Neural progenitor cell (in vitro differentiated cells): ENCODE measurements at regions not wholly inside any gene's neighbourhood (a gene's known extent, or its start where the extent isn't known, plus 50 kb on each side); places are given as distances from the start of the nearest gene placed in this dataset.

Experiments used
- DNase-seq: peaks from one replicate; pipeline ENCODE4 v3.0.0-alpha.2; 2016; ENCODE audit warnings: low spot score
- H2AFZ ChIP-seq: fragments of 200-600 bp; sonication (generic); replicated peaks from 2 replicates; pipeline ENCODE4 v1.6.1; 2016; ENCODE audit warnings: antibody characterized with exemption
- H3F3A ChIP-seq: fragments of 200-600 bp; sonication (generic); 2 replicates; pipeline ENCODE4 v1.6.1; 2016; ENCODE audit warnings: antibody characterized with exemption, low read depth
- H3K27ac ChIP-seq: fragments of 200-600 bp; sonication (generic); 2 replicates; pipeline ENCODE4 v1.5.1; 2016; ENCODE audit warnings: mild to moderate bottlenecking
- H3K27me3 ChIP-seq: fragments of 200-600 bp; sonication (generic); 2 replicates; pipeline ENCODE4 v1.6.1; 2016; ENCODE audit warnings: mild to moderate bottlenecking, moderate library complexity
- H3K36me3 ChIP-seq: fragments of 200-600 bp; sonication (generic); 2 replicates; pipeline ENCODE4 v1.5.1; 2016
- H3K4me1 ChIP-seq: fragments of 200-600 bp; sonication (generic); 2 replicates; pipeline ENCODE4 v1.6.1; 2016; ENCODE audit warnings: mixed run types
- H3K4me2 ChIP-seq: fragments of 200-600 bp; sonication (generic); 2 replicates; pipeline ENCODE4 v1.6.1; 2016
- H3K4me3 ChIP-seq: fragments of 200-600 bp; sonication (generic); 2 replicates; pipeline ENCODE4 v1.5.1; 2016
- H3K79me2 ChIP-seq: fragments of 200-600 bp; sonication (generic); 2 replicates; pipeline ENCODE4 v1.6.1; 2016; ENCODE audit warnings: low read depth
- H3K9ac ChIP-seq: fragments of 200-600 bp; sonication (generic); 2 replicates; pipeline ENCODE4 v1.6.1; 2016
- H3K9me3 ChIP-seq: fragments of 200-600 bp; sonication (generic); 2 replicates; pipeline ENCODE4 v1.5.1; 2016; ENCODE audit warnings: low read depth
- H4K20me1 ChIP-seq: fragments of 200-600 bp; sonication (generic); 2 replicates; pipeline ENCODE4 v1.6.1; 2016; ENCODE audit warnings: low read depth
- H3K27ac Mint-ChIP-seq: 3 replicates; pipeline ENCODE4 v1.8.0; 2021; ENCODE audit warnings: mixed read lengths
- H3K27me3 Mint-ChIP-seq: 2 replicates; pipeline ENCODE4 v1.8.0; 2022; ENCODE audit warnings: low read depth, mild to moderate bottlenecking, inconsistent platforms, moderate library complexity, mixed read lengths; ENCODE audit not compliant: insufficient read depth
- H3K36me3 Mint-ChIP-seq: 3 replicates; pipeline ENCODE4 v1.8.0; 2021; ENCODE audit warnings: mixed read lengths
- H3K4me1 Mint-ChIP-seq: 3 replicates; pipeline ENCODE4 v1.8.0; 2021; ENCODE audit warnings: mixed read lengths
- H3K4me3 Mint-ChIP-seq: 3 replicates; pipeline ENCODE4 v1.8.0; 2021; ENCODE audit warnings: mild to moderate bottlenecking, moderate library complexity, mixed read lengths
- H3K9me3 Mint-ChIP-seq: 3 replicates; pipeline ENCODE4 v1.8.0; 2020; ENCODE audit warnings: mixed read lengths
- EZH2 ChIP-seq: fragments of 200-600 bp; sonication (generic); IDR thresholded peaks from 2 replicates; pipeline ENCODE4 v1.6.1; 2017; ENCODE audit warnings: antibody characterized with exemption, mild to moderate bottlenecking, moderate library complexity
- EZH2phosphoT487 ChIP-seq: fragments of 200-600 bp; sonication (generic); IDR thresholded peaks from 2 replicates; pipeline ENCODE4 v1.6.1; 2017; ENCODE audit warnings: antibody characterized with exemption
- TF ChIP-seq, protein P1 (sequence below): fragments of 200-600 bp; sonication (generic); IDR thresholded peaks from 2 replicates; pipeline ENCODE4 v1.5.1; 2017; ENCODE audit warnings: antibody characterized with exemption, mild to moderate bottlenecking

GRCh38 chr2:149657401-149658040 is 69.9 kb upstream of the MMADHC start:
- H2AFZ ChIP-seq = no peak overlapping the region
- DNase-seq = no peak
- TF ChIP-seq EZH2phosphoT487 = no peak
- TF ChIP-seq, protein P1, sequence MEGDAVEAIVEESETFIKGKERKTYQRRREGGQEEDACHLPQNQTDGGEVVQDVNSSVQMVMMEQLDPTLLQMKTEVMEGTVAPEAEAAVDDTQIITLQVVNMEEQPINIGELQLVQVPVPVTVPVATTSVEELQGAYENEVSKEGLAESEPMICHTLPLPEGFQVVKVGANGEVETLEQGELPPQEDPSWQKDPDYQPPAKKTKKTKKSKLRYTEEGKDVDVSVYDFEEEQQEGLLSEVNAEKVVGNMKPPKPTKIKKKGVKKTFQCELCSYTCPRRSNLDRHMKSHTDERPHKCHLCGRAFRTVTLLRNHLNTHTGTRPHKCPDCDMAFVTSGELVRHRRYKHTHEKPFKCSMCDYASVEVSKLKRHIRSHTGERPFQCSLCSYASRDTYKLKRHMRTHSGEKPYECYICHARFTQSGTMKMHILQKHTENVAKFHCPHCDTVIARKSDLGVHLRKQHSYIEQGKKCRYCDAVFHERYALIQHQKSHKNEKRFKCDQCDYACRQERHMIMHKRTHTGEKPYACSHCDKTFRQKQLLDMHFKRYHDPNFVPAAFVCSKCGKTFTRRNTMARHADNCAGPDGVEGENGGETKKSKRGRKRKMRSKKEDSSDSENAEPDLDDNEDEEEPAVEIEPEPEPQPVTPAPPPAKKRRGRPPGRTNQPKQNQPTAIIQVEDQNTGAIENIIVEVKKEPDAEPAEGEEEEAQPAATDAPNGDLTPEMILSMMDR = no peak
- no peak for TF ChIP-seq EZH2
- H3K79me2 ChIP-seq = no peaks in the 10 kb centered on the region
- Mint-ChIP-seq H3K4me1 (no peaks in the 10 kb centered on the region), H3K4me3 (no peak overlapping the region), H3K9me3 (no peaks in the 10 kb centered on the region), H3K36me3 (no peaks in the 10 kb centered on the region), H3K27me3 (no peaks in the 10 kb centered on the region), H3K27ac (no peak overlapping the region)
- no peaks in the 10 kb centered on the region for H3F3A ChIP-seq
- no peaks in the 10 kb centered on the region for H3K36me3 ChIP-seq
- no peak overlapping the region for H3K4me2 ChIP-seq
- H3K4me3 ChIP-seq = no peak overlapping the region
- no peaks in the 10 kb centered on the region for H3K9me3 ChIP-seq
- H3K27ac ChIP-seq = no peak overlapping the region
- no peaks in the 10 kb centered on the region for H3K4me1 ChIP-seq
- H3K9ac ChIP-seq = no peak overlapping the region
- no peaks in the 10 kb centered on the region for H3K27me3 ChIP-seq
- no peaks in the 10 kb centered on the region for H4K20me1 ChIP-seq

- Histone ChIP-seq H3K27ac (no peak overlapping the region), H3K79me2 (no peaks in the 10 kb centered on the region), H3K4me3 (no peak overlapping the region), H3K4me2 (no peak overlapping the region), H3F3A (no peaks in the 10 kb centered on the region), H4K20me1 (no peaks in the 10 kb centered on the region), H3K27me3 (no peaks in the 10 kb centered on the region), H2AFZ (no peak overlapping the region), H3K4me1 (no peaks in the 10 kb centered on the region), H3K36me3 (no peaks in the 10 kb centered on the region), H3K9ac (no peak overlapping the region), H3K9me3 (no peaks in the 10 kb centered on the region)
- Mint-ChIP-seq H3K27me3 (no peaks in the 10 kb centered on the region), H3K9me3 (no peaks in the 10 kb centered on the region), H3K4me3 (no peak overlapping the region), H3K4me1 (no peaks in the 10 kb centered on the region), H3K36me3 (no peaks in the 10 kb centered on the region), H3K27ac (no peak overlapping the region)
- TF ChIP-seq EZH2phosphoT487 (no peak), EZH2 (no peak)
- TF ChIP-seq, protein P1 = no peak
- no peak for DNase-seq
Measured at GRCh38 chr2:149656996-149657395, 69.4 kb upstream of the MMADHC start.

DNA sequence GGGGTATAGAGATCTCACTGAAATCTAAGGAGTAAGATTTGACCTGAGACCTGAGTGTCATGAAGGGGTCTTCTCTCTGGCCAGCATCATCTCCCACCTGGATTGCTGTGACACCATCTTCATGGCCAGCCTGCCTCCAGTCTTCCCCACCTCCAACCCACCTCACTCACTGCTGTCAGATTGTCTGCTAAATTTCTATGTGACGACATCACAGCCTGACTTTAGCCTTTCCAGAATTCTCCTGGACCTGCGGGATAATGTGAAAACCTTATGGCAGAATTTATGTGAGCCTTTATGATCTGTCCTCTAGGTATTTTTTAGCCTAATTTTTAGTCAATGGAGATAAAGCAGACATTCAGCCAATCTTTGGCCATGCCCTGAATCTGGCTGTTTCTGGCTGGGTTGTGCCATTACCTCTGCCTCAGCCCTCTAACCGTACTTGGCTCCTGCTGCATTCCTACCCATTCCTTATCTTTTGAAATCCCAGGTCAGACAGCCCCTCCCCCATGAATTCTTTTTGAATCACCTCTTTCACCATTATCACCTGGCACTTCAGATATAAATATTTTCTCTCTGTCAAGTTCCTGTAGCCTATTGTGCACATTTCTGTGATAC is 66.4 kb upstream of the MMADHC start:
- Mint-ChIP-seq H3K4me3 (no peak overlapping the region), H3K36me3 (no peaks in the 10 kb centered on the region), H3K27me3 (no peaks in the 10 kb centered on the region), H3K4me1 (no peaks in the 10 kb centered on the region), H3K27ac (no peak overlapping the region), H3K9me3 (no peaks in the 10 kb centered on the region)
- Histone ChIP-seq H3K9me3 (no peaks in the 10 kb centered on the region), H3K4me2 (no peak overlapping the region), H3K36me3 (no peaks in the 10 kb centered on the region), H3K27ac (no peak overlapping the region), H3K4me1 (no peaks in the 10 kb centered on the region), H3K9ac (no peak overlapping the region), H3K4me3 (no peak overlapping the region), H3K79me2 (no peaks in the 10 kb centered on the region), H4K20me1 (no peaks in the 10 kb centered on the region), H3F3A (no peaks in the 10 kb centered on the region), H2AFZ (no peak overlapping the region), H3K27me3 (no peaks in the 10 kb centered on the region)
- TF ChIP-seq EZH2 = no peak
- TF ChIP-seq EZH2phosphoT487 = no peak
- TF ChIP-seq, protein P1 = no peak
- DNase-seq = no peak
